NCI-H748 (cell line): ENCODE measurements at regions not wholly inside any gene's neighbourhood (a gene's known extent, or its start where the extent isn't known, plus 50 kb on each side); places are given as distances from the start of the nearest gene placed in this dataset.

ENCODE experiments used
- DNase-seq: peaks from one replicate; lab custom pipeline; 2025; ENCODE audit not compliant: unreplicated experiment; lab: John Stamatoyannopoulos, UW

DNA sequence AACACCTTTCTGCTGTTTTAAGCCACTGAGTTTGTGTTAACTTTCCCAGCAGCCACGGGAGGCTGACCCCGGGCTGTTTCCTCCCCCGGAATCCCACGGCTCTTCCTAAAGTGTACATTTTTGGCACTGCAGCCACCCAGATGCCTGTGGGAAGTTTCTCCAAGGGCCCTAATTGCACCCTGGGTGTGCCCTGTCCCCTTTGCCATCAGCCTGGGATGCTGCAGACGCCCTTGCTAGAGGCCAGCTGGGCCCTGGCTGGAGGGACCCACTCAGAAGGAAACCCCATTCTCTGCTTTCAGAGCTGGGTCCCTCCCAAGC lies 883.3 kb downstream of the BRD1 start:
- no peak for DNase-seq

DNA sequence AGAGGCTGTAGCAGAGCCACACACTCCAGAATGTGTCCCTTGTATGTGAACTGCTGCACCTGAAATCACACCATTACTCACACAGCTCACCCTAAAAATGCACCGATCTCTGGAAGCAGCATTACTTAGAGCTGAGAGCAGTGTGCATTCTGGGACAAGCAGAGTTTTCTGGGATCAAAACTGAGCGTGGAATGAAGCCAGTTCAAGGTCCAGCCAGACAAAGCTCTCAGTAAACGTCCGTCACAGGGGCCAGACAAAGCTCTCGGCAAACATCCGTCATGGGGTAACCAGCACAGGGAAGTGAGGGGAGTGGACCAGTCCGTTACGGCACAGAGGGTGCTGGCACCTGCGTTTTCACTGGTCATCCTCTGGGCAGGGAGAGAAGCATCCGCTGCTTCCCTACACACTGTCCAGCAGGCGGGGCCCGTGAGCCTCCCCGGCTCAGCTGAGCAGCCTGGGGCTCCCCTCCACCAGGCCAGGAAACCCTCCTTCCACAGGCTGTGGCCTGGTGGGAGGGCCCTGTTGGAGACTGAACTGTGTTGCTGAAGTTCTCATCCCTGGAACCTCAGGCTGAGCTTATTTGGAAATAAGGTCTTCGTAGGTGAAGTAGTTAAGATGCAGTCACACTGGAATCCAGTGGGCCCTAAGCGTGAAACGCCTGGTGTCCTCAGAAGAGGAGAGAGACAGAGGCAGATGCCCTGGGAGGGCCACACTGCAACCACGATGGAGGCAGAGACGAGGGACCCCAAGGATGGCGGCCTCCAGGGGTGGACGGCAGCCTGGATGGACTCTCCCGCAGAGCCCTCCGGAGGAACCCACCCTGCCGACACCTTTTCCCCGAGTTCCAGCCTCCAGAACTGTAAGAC lies 883.9 kb downstream of the BRD1 start:
- peak; percentile 33 for DNase-seq

DNA sequence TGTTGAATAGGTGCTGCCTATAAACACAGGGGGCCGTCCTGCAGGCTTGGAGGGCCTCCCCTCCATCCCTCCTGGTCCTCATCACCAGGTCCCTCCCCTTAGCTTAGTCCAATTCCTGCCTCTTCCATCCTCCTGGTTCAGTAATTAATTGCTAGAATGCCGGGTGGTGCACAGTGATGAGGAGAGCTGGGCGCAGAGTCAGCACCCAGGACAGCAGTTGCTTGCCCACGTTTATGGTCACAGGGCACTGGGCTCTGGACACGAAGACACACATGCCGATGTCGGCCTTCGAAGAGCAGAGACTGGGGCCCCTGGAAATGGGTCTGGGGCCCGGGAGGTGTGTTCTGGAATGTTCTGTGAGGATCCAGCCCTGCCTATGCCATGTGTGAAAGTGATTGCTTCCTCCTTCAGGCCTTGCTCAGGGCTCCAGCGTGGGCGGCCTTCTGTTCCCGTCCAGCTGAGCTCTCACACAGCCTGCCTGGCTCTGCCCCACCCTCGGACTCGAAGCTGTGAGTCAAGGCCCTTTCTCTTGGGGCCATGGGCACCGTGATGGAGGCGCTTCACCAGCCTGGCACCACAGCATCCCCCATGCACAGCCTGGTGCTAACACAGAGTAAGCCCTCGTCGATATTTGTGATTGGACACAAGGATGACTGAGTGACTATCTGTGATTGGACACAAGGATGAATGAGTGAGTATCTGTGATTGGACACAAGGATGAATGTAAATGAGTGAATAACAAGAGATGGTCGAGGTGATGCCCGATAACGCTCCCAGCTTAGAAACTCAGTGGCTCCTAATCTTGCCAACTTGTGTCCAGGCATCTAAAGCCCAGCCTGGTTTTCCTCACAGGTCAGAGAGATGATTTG lies 884.7 kb downstream of the BRD1 start:
- DNase-seq, result no peak

DNA sequence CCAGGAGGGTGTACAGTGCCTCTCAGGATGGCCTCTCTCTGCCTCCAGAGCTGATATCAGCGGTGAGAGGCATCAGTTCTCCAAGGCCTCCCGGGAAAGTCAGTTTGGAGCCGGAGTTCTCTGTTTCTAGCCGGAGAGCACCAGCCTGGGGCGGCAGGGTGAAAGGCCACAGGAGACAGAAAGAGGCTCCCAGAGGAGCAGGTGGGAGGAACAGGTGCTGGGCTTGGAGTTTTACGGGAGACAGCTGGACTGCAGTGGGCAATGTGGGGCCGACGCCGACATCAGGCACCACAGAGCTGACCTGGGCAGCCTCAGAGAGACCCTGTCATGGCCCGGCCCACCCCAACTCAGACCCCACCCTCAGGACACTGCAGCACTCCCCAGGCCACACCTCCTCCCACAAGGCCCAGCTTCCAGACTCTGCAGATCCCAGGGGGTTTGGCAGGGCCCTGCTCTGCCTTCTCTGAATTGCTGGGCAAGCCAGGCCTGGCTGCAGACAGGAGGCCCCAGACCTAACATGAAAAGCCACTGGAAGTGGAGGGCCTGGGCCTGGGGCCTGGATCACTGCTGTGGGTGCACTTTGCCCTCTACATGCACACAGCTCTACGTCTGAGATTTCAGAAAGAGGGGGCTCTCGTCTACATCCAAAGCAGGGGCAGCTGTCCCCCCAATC lies 885.6 kb downstream of the BRD1 start:
- peak; percentile 15 for DNase-seq

DNA sequence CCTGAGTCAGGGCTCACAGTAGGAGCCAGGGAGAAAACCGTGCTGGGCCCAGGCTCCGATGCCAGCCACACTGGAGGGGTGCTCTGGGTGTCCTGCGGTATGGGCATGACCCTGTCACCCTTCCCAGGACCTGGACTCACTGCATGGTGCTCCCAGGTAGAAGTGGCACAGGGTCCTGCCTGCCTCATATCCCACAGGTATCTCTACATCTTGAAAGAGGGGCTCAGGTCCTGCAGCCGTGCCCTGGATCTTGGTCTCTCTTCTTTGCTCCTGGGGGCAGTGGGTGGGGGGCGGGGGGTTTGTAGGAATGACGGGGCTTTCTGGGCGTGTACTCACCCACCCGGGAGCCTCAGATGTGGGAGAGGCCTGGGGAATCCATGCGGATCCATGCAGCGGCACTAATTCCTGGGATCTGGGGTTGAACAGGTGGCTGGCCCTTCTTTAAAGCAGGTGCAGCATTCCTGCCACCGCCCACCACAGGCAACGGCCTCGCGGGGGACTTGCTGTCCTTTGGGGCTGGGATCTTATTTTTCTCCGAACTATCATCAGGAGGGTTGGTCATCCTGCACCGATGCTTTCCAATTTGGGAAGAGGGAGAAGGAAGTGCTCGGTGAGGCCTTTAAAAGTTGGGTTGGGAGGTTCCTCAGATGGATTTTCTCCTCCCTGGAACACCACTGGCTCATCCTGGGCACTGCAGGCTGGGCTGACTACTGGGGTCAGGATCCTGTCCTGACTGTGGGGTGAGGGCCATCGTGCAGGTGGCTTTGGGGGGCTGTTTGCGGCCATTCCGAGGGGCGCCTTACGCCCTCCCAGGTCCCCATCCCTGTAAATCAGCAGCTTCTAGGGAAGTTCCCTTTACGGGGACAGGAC lies 886.4 kb downstream of the BRD1 start:
- no peak for DNase-seq

- DNase-seq, result no peak
Observed at GRCh38 chr22:48940266-48941032, 887.2 kb downstream of the BRD1 start.

- DNase-seq, result no peak
Observed at GRCh38 chr22:48939441-48940265, 888.0 kb downstream of the BRD1 start.

DNA sequence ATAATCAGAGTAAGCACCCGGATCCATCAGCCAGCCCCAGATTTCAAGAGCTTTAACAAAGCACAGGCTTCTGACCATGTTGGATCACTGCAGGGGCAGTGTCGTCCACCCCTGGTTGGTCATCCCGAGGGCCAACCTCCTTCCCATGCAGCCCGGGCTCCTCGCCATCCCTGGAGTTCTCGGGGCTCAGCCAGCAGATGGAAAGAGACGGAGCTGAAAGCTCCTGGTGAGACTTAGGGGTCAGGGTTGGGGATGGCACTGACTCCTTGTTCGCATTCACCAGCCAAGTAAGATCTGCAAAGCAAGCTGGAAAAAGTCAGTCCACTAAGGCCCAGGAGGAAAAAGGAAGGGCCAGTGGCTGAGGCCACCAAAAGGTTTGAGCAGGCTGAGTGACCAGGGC lies 888.9 kb downstream of the BRD1 start:
- DNase-seq, result no peak

DNA sequence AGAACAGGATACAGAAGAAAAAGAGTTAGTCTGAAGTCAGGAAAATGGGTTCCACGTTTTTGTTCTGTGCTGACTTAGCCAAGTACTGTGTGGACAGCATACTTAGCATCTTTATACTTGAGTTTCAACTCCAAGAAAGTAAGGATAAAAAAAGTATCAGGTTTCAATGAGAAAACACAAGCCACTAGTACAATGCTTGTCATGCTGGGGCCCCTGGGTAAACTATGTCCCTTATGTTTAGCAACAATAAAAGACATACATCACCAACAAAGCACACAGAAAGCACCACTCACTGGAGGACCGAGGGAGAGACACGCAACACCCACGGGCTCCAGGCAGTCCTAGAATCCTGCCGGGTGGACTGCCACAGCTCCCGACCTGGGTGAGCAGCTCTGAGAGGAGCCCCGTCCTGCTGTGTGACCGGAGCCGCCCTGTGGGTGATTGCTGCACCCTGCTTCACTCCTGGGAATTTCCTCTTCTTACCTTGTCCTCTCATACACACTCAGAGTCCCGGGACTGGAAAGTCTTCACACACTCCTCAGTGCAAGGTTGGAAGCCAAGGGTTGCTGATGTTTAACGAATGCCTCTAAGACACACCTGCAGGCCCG lies 890.5 kb downstream of the BRD1 start:
- no peak for DNase-seq

DNA sequence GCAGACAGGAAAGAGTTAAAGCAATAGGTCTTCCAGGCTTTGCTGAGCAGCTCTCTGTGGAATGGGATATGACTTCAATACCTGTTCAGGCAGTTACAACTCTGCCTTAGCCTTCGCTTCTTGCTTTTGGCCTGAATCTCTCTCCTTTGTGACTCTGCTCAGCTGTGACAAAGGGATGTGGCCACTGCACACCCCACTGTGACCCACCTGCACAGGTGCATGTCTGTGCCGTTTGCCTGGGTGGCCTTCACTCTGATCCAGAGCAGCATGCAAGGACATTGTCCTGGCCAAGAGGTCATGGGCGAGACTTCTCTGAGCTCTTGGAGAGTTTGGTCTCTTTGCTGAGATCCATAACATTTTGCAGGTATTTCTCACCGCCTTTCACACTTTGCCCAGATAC lies 891.3 kb downstream of the BRD1 start:
- DNase-seq, result no peak

- DNase-seq, result no peak
Observed at GRCh38 chr22:48934446-48934845, 893.2 kb downstream of the BRD1 start.

GRCh38 chr22:48931452-48931851 lies 896.2 kb downstream of the BRD1 start:
- no peak for DNase-seq

DNA sequence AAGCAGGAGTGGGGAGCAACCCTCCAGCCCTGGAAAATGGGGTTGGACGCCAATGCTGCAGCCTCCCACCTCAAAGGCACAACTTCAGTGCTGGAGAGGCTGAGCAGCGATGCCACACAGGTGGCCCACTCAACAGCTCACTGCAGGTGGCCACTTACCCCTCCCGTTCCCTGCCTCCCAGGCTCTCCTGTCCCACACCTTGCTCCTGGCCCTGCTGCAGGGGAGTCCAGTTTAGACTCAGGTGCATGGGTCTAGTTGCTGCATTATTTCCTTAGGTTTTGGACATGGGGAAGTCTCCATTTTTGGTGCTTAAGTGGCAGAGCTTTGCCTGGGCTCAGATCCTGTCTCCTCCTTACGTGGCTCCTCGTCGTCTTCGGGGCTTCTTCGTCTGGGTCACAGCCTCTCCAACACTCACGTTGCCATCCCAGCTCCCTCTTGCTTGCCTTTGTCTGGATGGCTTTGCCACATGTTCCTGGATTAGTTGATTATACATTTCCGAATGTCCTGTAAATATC lies 898.3 kb downstream of the BRD1 start:
- peak; percentile 27 for DNase-seq

DNA sequence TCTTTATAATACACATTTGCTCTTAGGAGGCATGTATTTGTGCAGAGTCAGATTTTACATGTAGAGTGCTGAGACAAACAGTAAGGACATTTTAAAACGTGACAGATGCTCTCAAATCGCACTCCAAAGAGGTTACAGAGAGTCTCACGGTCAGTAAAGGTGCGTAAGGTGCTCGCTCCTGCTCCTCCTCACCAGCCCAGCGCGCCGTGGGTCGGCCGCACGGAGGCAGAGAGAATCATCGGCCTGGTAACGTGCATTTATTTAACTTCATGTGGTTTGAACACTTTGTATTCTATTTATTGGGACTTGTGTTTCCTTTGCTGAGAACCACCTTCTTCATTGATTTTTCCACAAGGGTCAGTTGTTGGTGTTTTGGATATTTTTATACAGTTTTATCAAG lies 900.1 kb downstream of the BRD1 start:
- DNase-seq, result peak; percentile 25

DNA sequence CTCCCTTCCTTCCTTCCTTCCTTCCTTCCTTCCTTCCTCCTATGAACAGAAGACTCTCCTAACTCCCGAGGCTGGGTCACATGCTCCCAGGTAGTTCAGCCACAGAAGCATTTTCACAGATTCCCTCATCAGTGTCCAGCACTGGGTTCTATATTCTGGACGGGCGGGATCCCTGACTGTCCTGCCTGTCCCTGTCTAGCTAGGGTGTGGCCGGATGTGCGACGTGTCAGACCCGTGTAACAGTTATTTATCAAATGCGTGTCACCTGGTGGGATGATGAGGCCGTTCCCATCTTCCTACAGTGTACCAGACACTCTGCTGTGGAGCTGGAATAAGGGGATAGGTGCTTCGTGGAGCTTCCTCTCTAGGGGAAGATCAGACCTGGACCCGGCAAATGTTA lies 901.0 kb downstream of the BRD1 start:
- DNase-seq, result peak; percentile 97

DNA sequence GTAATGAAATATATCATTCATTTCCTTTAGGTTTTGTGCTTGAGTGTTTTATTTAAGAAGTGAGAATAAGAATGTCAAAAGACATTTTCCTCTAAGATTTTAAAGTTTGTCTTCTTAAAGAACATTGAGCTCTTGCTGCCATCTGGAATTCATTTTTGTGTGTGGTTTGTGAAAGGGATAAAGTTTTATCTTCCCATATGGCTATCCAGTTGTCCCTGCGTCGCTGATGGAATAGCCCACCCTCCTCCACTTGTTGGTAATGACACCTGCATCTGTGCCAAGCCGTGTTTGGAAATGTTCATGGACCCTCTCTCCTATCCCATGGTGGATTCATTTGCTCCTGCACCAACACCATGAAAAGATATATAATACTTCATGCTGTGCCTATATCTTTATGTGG lies 901.5 kb downstream of the BRD1 start:
- DNase-seq, result no peak

GRCh38 chr22:48925450-48925849 lies 902.2 kb downstream of the BRD1 start:
- DNase-seq, result no peak

GRCh38 chr22:48923996-48924395 lies 903.7 kb downstream of the BRD1 start:
- DNase-seq, result no peak
